Stimulated activated CD8-positive, alpha-beta memory T cell treated with anti-CD3 and anti-CD28 coated beads, Interleukin-7, amount 100 ng/mL, for 48 hours (primary cell): ENCODE measurements at regions not wholly inside any gene's neighbourhood (a gene's known extent, or its start where the extent isn't known, plus 50 kb on each side); places are given as distances from the start of the nearest gene placed in this dataset.
"Not testable (repeated sequence)": the region's sequence is repeated elsewhere in the genome, so short reads cannot be mapped to it uniquely, and the experiment has no call there.

ENCODE experiments used
- DNase-seq, 2 donors: peaks; one replicate each; pipeline ENCODE4 v3.0.0-alpha.2; 2020; ENCODE audit warnings: low read depth in 1 of 2; ENCODE audit errors: extremely low read depth in 1 of 2

DNA sequence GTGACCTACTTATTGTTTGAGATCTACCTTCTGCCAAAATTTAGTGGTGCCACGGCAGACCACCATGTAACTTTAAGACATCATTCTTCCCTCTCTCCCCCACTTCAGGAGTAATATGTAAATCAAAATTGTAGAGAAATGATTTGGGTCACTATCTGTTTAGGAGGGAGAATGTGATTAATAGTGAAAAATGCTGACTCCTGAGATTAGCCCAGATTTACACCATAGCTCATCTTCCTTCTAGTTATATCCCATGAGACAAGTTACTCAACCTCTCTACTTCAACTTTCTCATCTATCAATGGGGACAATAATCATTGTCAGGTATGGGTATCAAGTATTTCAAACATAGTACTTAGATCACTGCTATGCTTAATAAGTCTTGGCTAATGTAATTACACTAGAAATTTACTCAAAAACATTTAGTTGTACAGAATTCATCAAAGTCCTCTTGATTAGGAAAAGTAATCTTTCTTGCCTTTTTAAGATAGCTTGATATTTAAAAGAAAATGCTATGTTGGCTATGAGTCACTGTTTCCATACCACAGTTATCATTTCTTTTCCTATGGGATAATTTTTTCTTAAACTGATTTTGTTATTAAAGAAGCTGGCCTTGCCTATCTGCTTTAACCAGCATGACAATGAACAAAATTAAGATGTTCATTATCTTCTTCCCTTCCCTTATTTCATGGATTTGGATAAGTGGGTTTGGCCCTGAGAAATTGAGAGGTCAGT, 1038.9 kb upstream of the ZEB2 start:
- DNase-seq: no peak

DNA sequence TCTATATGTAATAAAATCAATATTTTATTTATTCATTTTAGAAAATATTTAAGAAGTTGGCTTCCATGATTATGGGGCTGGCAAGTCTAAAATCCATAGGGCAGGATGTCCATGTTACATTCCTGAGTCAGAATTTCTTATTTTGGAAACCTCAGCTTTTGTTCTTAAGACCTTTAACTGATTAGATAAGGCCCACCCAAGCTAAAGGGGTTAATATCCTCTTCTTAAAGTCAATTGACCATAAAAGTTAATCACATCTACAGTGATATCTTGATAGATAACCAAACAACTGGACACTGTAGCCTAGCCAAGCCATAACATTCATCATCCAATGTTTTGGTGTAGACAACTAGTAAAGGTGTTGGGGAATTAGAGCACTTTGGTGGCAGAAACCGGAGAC, 1035.4 kb upstream of the ZEB2 start:
- DNase-seq: no peak

DNA sequence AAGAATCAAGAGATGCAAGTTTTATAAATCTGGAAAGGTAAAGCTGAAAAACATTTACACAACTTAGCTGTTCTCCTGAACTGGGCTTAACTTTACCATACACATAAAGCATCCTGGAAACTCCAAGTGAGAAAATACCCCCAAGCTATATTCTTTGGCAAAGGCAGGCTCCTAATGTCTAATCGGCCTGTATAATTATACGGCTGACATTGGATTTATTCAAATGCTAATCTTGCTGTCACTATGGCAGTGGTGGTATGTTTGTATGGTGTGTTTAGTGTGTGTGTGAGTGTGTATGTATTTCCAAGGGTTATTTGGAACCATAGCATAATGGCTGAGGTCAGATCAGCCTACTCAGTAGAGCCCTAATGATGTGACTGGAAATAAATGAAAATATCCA, 1031.8 kb upstream of the ZEB2 start:
- DNase-seq: no peak

DNA sequence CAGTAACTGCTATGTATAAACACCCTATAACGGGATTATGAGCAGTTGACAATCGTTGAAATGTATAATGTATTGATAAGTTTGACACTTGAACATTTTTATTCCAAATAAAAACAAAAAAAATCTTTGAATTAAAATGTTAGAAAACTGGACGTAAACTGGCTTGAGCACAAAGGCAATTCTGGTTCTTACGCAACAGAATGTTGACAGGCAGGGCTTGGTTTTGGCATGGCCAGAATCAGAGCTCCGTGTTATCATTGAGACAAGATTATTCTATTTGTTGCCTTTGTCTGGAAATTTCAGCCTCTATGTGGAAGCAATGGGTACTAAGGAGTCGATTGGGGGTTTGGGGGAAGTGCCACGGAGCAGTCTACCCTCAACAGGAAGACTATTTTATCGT, 1028.6 kb upstream of the ZEB2 start:
- DNase-seq: no peak

DNA sequence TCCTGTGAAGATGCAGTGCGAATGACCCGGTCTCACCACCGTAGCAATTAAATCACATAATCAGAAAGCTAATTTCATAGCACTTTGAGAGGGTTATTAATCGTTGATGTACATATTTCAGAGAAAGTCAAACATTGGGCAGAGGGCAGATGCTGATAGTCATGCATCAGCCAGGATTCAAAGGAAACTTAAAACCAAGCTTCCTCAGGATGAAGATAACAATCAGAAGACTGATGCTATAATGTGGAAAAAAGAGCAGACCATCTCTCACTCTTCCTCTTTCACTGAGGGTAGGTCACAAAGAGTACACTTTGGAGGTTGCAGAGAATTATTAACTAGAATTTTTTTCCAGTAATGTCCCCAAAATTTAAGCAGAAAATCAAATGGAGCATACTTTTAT, 1027.7 kb upstream of the ZEB2 start:
- DNase-seq: no peak

DNA sequence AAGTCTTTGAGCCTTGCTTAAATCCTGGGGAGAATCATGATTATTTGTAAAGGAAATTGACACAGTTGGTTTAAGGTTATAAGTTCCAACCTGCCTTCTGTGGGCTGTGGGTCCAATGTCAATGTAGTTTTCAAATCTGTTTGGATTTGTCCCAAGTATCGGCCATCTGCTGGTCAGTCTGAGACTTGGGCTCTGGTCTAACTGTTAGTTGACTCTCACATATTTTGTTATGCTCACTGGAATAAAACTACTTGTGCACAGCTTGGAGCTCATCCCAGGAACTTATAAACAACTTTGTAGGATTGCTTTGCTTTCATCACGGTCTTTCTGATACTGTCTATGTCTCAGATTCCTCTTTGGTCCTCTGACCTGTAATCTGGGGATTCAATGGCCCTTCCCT, 1026.2 kb upstream of the ZEB2 start:
- DNase-seq: no peak

DNA sequence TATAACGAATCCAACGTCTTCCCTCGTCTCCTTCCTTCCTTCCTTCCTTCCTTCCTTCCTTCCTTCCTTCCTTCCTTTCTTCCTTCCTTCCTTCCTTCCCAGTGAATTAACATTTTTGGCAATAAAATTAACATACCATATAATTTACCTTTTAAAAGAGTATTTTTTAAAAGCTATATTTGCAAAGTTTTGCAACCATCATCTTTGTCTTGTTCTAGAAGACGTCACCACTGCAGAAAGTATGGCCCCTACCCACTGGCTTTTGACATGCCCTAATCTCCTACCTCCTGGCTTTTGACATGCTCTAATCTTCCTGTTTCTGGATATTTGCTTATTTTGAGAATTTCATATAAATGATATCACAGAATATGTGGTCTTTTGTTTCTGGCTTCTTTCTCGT, 1023.9 kb upstream of the ZEB2 start:
- DNase-seq: no peak

DNA sequence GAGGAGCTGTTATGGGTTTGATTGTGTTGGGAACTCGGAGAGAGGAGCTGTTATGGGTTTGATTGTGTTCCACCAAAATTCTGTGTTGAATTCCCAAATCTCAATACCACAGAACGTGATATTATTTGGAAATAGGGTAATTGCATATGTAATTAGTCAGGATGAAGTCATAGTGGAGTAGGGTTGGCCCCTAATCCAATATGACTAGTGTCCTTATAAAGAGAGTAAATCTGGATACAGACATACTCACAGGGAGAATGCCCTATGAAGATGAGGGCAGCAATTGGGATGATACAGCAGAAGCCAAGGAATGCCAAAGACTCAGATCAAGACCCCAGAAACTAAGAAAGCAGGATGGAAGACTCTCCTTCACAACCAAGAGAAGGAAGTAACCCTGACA, 1023.2 kb upstream of the ZEB2 start:
- DNase-seq: no peak

DNA sequence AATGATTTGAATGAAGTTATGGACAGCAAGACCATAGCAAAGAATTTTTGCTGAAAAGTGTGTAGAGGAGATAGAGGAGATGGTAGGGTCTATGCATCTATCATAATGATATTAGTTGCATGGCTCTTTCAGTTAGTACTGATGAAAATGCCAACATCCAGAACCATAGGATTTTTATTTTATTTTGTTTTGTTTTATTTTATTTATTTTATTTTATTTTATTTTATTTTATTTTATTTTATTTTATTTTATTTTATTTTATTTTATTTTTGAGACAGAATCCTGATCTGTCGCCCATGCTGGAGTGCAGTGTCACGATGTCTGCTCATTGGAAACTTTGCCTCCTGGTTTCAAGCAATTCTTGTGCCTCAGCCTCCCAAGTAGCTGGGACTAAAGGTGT, 1021.1 kb upstream of the ZEB2 start:
- DNase-seq: no peak

DNA sequence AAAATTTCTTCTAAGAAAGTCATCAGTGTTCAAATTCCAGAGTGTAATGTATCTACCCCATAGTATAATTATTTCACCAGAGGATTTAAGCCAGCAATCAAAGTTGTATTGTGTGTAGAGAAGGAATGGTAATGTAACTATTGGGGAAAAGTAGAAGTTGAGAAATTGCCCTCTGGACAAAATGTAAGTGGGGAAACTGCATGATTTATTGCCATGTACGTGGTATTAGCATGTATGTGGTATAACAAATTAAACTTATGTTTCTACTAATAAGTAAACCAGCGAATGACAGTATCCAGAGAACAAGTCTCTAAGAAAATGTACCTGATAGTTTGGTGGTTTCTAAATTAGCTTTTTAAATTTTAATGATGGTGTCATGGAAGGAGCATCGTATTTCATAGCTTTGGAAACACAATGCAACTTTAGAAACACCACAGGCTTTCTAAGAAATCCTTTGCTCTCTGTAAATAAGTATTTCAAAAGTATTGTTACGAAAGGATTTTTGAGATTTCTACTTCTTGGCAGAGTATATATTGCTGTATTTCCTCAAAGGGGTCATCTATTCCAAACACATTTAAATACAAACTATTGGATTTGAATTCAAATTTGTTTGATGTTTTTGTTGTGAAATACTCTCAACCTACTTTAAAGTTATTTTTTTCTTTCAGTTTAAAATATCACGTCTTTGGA, 1018.9 kb upstream of the ZEB2 start:
- no peak for DNase-seq

DNA sequence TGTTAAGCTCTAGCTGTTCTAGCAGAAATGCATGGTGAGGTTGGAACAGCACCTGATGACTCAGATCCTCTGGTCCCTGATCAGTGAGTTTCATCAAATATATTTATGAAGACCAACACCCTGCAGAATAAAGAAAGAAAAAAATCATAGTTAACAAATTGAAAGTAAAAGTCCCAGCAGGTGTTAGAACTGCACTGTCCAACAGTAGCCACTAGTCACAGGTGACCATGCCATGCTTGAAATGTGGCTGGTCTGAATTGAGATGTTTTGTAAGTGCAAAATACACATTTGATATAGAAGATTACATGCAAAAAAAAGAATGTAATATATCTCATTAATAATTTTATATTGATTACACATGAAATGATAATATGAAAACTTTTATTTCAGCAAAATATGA, 1010.7 kb upstream of the ZEB2 start:
- no peak for DNase-seq

DNA sequence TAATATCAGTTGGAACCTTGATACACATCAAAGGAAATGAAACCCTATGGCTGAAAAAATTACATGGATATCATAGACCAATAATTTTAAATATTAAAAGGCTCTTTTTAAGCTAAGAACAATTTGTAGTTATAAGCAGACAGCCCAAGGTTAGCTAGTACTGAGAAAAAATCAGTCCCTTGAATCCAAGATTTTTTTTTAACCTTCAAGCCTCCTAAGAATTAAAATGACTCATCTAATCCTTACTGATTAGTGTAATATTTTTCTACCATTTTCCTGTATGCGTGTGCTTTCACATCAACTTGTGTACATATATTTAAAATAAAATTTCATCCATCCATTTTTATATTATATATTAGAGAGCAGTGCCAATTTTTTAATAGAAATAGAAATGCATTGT, 1004.9 kb upstream of the ZEB2 start:
- no peak for DNase-seq

DNA sequence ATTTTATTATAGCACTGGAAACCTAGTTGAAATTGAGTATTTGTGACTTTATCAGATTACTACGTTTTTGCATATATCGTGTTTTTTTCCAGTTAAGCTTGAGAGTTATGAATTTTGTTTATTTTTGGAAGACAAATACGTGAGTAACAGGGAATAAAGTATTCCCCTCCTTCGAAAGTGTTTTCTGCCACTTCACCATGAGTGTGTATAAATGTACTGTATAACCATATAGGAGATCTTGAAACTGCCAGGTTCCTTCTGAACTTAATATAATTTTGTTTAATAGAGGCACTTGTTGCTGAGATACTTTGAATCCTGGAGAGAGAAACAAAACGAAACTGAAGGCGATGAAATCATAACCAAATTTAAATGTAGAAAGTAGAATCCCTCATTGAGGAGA, 1004.4 kb upstream of the ZEB2 start:
- no peak for DNase-seq

DNA sequence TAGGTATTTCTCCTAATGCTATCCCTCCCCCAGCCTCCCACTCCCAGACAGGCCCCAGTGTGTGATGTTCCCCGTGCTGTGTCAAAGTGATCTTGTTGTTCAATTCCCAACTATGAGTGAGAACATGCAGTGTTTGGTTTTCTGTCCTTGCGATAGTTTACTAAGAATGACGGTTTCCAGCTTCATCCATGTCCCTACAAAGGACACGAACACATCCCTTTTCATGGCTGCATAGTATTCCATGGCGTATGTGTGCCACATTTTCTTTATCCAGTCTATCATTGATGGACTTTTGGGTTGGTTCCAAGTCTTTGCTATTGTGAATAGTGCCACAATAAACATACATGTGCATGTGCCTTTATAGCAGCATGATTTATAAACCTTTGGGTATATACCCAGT, 999.3 kb upstream of the ZEB2 start:
- DNase-seq: not testable (repeated sequence)

DNA sequence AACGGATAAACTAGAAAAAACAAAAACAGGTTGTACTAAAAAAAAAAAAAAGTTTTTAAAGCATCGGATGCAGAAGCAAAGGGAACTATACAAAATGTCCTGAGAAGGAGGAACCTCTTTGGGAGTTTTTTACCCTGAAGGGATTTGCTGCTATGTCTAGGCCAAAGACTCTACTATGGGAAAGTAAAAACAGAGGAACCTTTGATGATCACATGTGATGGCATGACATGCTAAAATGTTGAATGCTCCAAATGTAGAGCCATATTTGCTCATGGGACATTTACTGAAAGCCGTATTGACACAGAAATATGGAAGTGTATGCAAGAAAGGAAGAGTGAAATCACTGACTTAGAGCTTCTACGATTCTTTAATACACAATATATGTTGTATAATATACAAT, 992.0 kb upstream of the ZEB2 start:
- no peak for DNase-seq

DNA sequence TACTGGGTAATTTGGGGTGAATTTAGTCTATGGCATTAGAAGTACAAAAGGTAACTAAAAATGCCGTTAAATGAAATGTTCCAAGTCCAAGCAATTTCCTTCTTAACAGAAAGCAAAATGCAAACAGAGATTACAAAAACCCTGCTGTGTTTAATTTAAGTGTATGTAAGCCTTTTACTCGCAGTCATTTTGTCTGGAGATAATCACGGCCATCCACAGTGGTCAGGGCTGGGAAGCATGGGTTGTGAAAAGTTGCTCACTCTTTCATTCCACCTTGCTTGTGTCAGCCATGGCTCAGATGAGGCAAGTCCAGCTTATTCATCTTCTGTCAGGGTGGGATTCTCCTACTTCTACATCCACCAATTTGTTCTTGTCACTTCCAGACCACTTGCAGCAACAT, 983.6 kb upstream of the ZEB2 start:
- DNase-seq: no peak

DNA sequence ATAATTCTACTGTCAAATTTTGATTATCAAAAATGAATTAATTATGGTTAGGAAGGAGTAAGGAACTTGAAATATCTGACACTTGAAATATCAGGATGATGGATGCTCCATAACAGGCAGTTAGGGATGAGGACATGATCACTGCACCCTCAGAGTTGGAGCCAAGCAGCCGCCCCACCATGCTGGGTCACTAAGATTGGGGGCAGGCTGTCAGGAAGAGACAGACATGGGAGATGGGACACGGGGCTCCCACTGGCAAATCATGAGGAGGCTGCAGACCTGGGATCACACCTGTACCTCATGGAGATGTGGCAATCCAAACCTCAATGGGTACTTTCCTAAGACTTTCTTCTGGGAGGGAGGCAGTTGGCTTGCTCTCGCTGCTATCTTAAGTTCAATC, 982.0 kb upstream of the ZEB2 start:
- DNase-seq: no peak

DNA sequence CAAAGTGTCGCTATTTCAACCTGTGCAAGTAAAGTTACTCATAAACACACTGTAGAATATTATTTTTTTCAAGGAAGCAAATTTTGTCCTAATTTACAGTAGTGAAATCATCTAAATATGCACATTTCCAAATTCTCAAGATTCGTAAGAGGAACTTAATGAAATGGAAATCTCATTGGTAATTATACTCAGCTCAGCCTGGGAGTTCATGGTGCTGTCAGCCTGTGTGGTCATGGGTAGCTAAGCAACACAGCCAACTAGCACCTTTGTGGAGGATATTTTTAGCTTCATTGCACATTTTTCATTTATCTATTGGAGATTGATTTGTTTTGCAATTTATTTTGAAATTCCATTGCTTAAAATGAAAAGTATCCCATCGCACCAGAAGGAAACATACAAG, 975.7 kb upstream of the ZEB2 start:
- no peak for DNase-seq

DNA sequence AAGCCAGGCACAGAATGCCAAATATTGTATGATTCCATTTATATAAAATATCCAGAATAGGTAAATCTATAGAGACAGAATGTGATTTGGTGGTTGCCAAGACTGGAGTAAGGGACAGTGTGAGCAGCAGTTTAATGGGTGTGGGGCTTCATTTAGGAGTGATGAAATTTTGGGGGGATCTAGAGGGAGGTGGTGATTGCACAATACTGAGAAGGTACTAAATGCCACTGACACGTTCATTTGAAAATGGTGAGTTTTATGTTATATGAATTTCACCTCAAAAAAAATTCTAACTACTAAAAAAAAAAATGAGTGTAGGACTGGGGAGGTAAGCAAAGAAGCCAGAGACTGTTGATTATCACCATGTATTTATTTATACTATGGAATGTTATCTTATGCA, 974.5 kb upstream of the ZEB2 start:
- DNase-seq: no peak

DNA sequence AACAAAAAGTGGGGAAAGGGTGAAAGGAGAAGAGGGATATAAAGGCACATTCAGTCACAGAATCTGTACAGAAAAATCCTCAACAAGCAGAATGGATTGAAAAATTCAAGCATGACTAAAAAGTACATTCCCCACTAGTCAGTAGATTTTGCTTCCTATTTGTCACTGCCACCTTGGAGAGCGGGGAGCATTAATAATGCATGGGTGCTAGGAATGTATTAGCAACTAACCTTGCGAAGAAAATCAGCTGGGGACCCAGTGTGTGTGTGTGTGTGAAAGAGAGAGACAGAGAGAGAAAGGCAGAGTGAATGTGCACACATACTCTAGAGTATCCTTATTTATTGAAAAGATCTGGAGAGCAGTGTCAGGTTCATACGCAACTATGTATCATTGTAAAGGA, 968.7 kb upstream of the ZEB2 start:
- DNase-seq: no peak

DNA sequence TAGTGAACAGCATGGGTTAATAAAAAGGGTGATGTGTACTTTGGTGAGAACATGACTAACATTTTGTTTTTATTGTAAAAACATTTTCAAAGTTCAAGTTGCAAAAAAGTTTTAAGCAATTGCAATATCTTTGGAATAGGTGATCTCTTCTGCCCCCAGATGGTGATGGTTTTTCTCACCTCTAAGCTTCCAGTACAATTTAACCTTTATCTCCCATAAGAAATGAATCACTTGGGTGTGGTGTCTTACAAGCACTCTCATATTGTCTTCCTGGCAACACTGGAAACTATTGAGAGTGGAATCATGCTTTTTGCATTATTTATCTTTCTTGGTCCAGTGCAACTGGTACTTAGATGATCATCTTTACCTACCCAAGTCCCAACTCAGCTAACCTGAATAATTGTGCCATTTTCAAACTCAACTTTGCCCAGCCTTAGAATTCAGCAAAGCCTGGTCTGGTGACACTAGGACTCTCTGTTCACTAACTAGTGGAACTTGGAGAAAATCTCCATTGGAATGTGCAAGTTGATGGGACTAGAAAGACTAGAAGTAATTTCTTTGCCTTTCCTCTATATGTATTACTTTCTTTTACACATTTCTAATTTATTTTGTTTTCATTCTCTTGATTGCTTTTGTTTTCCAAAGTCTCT, 964.7 kb upstream of the ZEB2 start:
- no peak for DNase-seq

DNA sequence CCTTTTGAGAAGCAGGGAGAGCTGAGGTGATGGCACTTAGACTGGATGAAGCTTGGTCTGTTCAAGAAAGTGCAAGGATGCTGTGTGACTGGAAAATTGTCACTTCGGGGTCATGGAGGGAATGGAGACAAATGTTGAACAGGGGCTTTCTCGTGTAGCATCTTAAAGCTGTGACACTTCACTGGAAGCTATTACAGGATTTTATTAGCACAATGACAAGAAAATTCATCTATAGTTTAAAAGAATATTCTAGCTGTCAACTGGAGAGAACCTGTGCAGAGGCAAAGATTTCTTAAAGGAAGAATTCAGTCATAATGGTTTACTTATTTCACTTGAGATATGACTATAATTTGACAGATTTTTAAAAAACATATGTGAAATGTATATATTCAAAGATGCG, 963.9 kb upstream of the ZEB2 start:
- DNase-seq: no peak
